ENCODE measurements at regions not wholly inside any gene's neighbourhood (a gene's known extent, or its start where the extent isn't known, plus 50 kb on each side); places are given as distances from the start of the nearest gene placed in this dataset.

DNA sequence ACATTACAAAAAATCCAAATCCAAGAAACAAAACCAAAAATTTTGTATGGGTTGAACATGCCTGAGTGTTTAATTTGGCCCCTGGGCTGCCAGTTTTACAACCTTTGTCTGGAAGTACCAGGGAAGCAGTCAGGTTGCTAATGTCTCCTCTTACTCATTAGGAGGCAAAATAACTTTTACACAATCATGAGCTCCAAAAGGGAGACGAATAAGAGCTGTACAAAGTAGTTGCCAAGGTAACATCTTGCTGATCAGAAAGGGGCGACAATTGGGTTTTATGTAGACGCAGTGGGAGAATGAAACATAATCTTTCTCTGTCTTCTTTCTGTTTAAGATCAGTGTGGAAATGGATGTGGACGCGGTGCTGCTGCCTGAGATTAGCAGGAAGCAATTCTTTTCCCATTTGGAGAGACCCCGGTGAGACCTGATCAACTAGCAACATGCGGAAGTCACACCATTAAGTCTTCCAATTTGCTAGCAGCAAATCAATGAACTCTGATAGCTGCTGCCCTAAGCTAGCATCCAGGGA lies 90.7 kb upstream of the IGFBP7 start:
- no peak overlapping the region for H2AFZ ChIP-seq (ENCODE audit: low read depth, low read length)
- DNase-seq (ENCODE audit: low read depth, low spot score): no peak

More for the DNA sequence above, 90.7 kb upstream of the IGFBP7 start:
- no peak overlapping the region for H3K4me2 ChIP-seq (ENCODE audit: insufficient read depth, low read length)
- H3K9me3 ChIP-seq (replicated peaks; ENCODE audit: control insufficient read depth, insufficient read depth, low read length): no peaks in the 10 kb centered on the region
- dilution Hi-C loops (cut with MboI; ENCODE audit: extremely low pct_ligation_motif_present, low sequenced_read_pairs): no loop called here
- H3K27me3 ChIP-seq (ENCODE audit: control insufficient read depth in 2 of 2, insufficient read depth in 2 of 2, low read length in 2 of 2): peaks cover 8 to 12% of the 10 kb centered on the region in 2 experiments
- no peak overlapping the region for H3K4me3 ChIP-seq (replicated peaks in 1 of 3; ENCODE audit: insufficient read depth in 1 of 3, low read depth in 1 of 3, low read length in 3 of 3)
- no peaks in the 10 kb centered on the region for H3K36me3 ChIP-seq (ENCODE audit: control insufficient read depth in 2 of 2, extremely low read depth in 1 of 2, insufficient read depth in 2 of 2, low read length in 2 of 2)
- H3K9me1 ChIP-seq (replicated peaks; ENCODE audit: control insufficient read depth, extremely low read depth, insufficient read depth, low read length): no peaks in the 10 kb centered on the region
- POLR2A ChIA-PET: no interaction called here
- FAIRE-seq: no peak
- no peak overlapping the region for H3K27ac ChIP-seq (ENCODE audit: insufficient read depth, low read depth, low read length)
- CTCF ChIA-PET: interaction anchor here (3.2 kb wide), 1 partner anchor 37 kb away, joined by 12 read pairs; no protein-coding TSS in a partner anchor
- no peaks in the 10 kb centered on the region for H3K4me1 ChIP-seq (ENCODE audit: control insufficient read depth, extremely low read depth, insufficient read depth, low read length)
- no peaks in the 10 kb centered on the region for H4K20me1 ChIP-seq (replicated peaks; ENCODE audit: control insufficient read depth, extremely low read depth, insufficient read depth, low read length)
- no TSS peak for BruUV-seq (replicated peaks)
- no peaks in the 10 kb centered on the region for H3K79me2 ChIP-seq (ENCODE audit: control insufficient read depth, insufficient read depth, low read length)
- intact Hi-C loops (cut with micrococcal nuclease): no loop called here
- TF ChIP-seq EZH2 (IDR thresholded peaks at IDR 0.05; ENCODE audit: borderline replicate concordance, low read depth, low read length, severe bottlenecking) (no peak), MYC (IDR thresholded peaks at IDR 0.05; ENCODE audit: low read depth, low read length) (no peak), GATA2 (IDR thresholded peaks at IDR 0.05; ENCODE audit: insufficient read depth, insufficient read length, low read depth, low read length) (no peak), JUN (IDR thresholded peaks at IDR 0.05; ENCODE audit: borderline replicate concordance, insufficient read depth, insufficient read length, low read depth) (no peak), FOS (IDR thresholded peaks at IDR 0.05; ENCODE audit: borderline replicate concordance, insufficient read depth, low read length) (no peak), POLR2AphosphoS5 (IDR thresholded peaks at IDR 0.05; ENCODE audit: insufficient read depth, low read depth, low read length) (no peak), POLR2A (IDR thresholded peaks at IDR 0.05; ENCODE audit: low read depth, low read length) (no peak)
- TF ChIP-seq, protein P1, sequence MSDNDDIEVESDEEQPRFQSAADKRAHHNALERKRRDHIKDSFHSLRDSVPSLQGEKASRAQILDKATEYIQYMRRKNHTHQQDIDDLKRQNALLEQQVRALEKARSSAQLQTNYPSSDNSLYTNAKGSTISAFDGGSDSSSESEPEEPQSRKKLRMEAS (IDR thresholded peaks at IDR 0.05; ENCODE audit: insufficient read depth, insufficient read length): no peak
- TF ChIP-seq, protein P2, sequence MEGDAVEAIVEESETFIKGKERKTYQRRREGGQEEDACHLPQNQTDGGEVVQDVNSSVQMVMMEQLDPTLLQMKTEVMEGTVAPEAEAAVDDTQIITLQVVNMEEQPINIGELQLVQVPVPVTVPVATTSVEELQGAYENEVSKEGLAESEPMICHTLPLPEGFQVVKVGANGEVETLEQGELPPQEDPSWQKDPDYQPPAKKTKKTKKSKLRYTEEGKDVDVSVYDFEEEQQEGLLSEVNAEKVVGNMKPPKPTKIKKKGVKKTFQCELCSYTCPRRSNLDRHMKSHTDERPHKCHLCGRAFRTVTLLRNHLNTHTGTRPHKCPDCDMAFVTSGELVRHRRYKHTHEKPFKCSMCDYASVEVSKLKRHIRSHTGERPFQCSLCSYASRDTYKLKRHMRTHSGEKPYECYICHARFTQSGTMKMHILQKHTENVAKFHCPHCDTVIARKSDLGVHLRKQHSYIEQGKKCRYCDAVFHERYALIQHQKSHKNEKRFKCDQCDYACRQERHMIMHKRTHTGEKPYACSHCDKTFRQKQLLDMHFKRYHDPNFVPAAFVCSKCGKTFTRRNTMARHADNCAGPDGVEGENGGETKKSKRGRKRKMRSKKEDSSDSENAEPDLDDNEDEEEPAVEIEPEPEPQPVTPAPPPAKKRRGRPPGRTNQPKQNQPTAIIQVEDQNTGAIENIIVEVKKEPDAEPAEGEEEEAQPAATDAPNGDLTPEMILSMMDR (IDR thresholded peaks at IDR 0.05; ENCODE audit: extremely low read depth in 1 of 2, insufficient read depth in 1 of 2, low read depth in 1 of 2, low read length in 2 of 2): no peak
- no peak overlapping the region for H3K9ac ChIP-seq (replicated peaks; ENCODE audit: extremely low read depth, insufficient read depth, low read length)

Measured in endothelial cell of umbilical vein (primary cell).